HCT116 (cell line): ENCODE measurements at regions not wholly inside any gene's neighbourhood (a gene's known extent, or its start where the extent isn't known, plus 50 kb on each side); places are given as distances from the start of the nearest gene placed in this dataset.

Source experiments
- ATAC-seq: fragments of 200-7000 bp; cut with Tn5 transposase; 2 replicates; pipeline ENCODE4 v1.9.1; 2020; ENCODE audit warnings: mild to moderate bottlenecking, moderate library complexity
- BruUV-seq: library from RNA; stranded (reverse); fragments of 400-500 nt; replicated peaks from 2 replicates; lab custom pipeline; 2021; lab: Mats Ljungman, UMichigan
- CTCF ChIA-PET: fragments of 300-600 bp; sonication (Branson Sonifier 250); formaldehyde crosslinking; loops from one replicate; lab custom pipeline; 2021; ENCODE audit warnings: antibody characterized with exemption; lab: Charles Lee
- POLR2A ChIA-PET: fragments of 300-600, 350-600 bp; sonication (Branson Sonifier 250); formaldehyde crosslinking; loops from one replicate; lab custom pipeline; 2021; ENCODE audit warnings: antibody characterized with exemption; lab: Charles Lee
- RAD21 ChIA-PET, 2 experiments: fragments of 300-600 bp; sonication (Branson Sonifier 250); formaldehyde crosslinking; loops; one replicate each; lab custom pipeline; 2023; ENCODE audit warnings: low total read pairs in 2 of 2; ENCODE audit not compliant: uncharacterized antibody in 2 of 2, unreplicated experiment in 2 of 2, low non-redundant PET in 1 of 2; lab: Charles Lee
- DNase-seq: peaks from one replicate; pipeline ENCODE4 v3.0.0-alpha.2; 2010; ENCODE audit warnings: low read depth, low spot score
- H2AFZ ChIP-seq: fragments of 200-600 bp; shearing (Covaris generic), sonication (generic); 2 replicates; pipeline ENCODE4 v1.6.1; 2017; ENCODE audit warnings: low read depth, mixed run types, mixed read lengths, antibody characterized with exemption, low read length; ENCODE audit not compliant: poor library complexity, severe bottlenecking
- H3K27ac ChIP-seq: 2 replicates; pipeline ENCODE4 v1.5.1; 2012; ENCODE audit warnings: low read depth, low read length
- H3K27me3 ChIP-seq: fragments of 200-600 bp; sonication (generic); 2 replicates; pipeline ENCODE4 v1.6.1; 2016; ENCODE audit warnings: mixed run types, low read length, mixed read lengths; ENCODE audit not compliant: insufficient read depth
- H3K36me3 ChIP-seq, 2 experiments: fragments of 200-500 bp in 1 of 2; fragments of 200-600 bp in 1 of 2; sonication (Bioruptor generic) in 1 of 2; sonication (generic) in 1 of 2; 2 replicates each; pipeline versions ENCODE4 v1.5.1 to v1.6.1; 2014 to 2016; ENCODE audit warnings: low read length in 2 of 2, inconsistent platforms in 1 of 2, mixed read lengths in 1 of 2, mixed run types in 1 of 2; ENCODE audit not compliant: insufficient read depth in 2 of 2, control insufficient read depth in 1 of 2
- H3K4me1 ChIP-seq, 2 experiments: fragments of 200-600 bp in 1 of 2; sonication (generic) in 1 of 2; 2 replicates each; pipeline versions ENCODE4 v1.5.1 to v1.6.1; 2012 to 2017; ENCODE audit warnings: low read length in 2 of 2, inconsistent platforms in 1 of 2, mild to moderate bottlenecking in 1 of 2, mixed read lengths in 1 of 2, mixed run types in 1 of 2, moderate library complexity in 1 of 2; ENCODE audit not compliant: insufficient read depth in 2 of 2, control insufficient read depth in 1 of 2
- H3K4me2 ChIP-seq: fragments of 200-600 bp; sonication (generic); 2 replicates; pipeline ENCODE4 v1.6.1; 2017; ENCODE audit warnings: mixed run types, low read length, mixed read lengths
- H3K4me3 ChIP-seq, 2 experiments: fragments of 200-600 bp in 1 of 2; sonication (generic) in 1 of 2; replicated peaks in 1 of 2; 2 replicates each; pipeline ENCODE4 v1.5.1; 2011 to 2016; ENCODE audit warnings: low read length in 2 of 2, control low read depth in 1 of 2, low read depth in 1 of 2, mild to moderate bottlenecking in 1 of 2, mixed read lengths in 1 of 2, mixed run types in 1 of 2
- H3K79me2 ChIP-seq: fragments of 200-600 bp; sonication (generic); 2 replicates; pipeline ENCODE4 v1.6.1; 2017; ENCODE audit warnings: mild to moderate bottlenecking, mixed run types, low read length, moderate library complexity, mixed read lengths; ENCODE audit not compliant: insufficient read depth
- H3K9ac ChIP-seq: fragments of 200-600 bp; sonication (generic); 2 replicates; pipeline ENCODE4 v1.6.1; 2016; ENCODE audit warnings: low read length, mixed read lengths
- H3K9me2 ChIP-seq: fragments of 200-600 bp; sonication (generic), shearing (Covaris generic); 2 replicates; pipeline ENCODE4 v1.6.1; 2017; ENCODE audit warnings: mixed run types, mild to moderate bottlenecking, moderate library complexity; ENCODE audit not compliant: insufficient read depth
- H3K9me3 ChIP-seq, 2 experiments: fragments of 200-500 bp in 1 of 2; fragments of 200-600 bp in 1 of 2; sonication (Bioruptor generic) in 1 of 2; sonication (generic) in 1 of 2; 2 replicates each; pipeline ENCODE4 v1.6.1; 2014 to 2017; ENCODE audit warnings: low read length in 2 of 2, mixed read lengths in 2 of 2, inconsistent platforms in 1 of 2, low read depth in 1 of 2, mild to moderate bottlenecking in 1 of 2, mixed run types in 1 of 2, moderate library complexity in 1 of 2; ENCODE audit not compliant: control insufficient read depth in 1 of 2, insufficient read depth in 1 of 2
- H4K20me1 ChIP-seq: fragments of 200-600 bp; sonication (generic), shearing (Covaris generic); 2 replicates; pipeline ENCODE4 v1.6.1; 2017; ENCODE audit warnings: mixed run types, mild to moderate bottlenecking, moderate library complexity; ENCODE audit not compliant: insufficient read depth
- CBX3 ChIP-seq: IDR thresholded peaks from 2 replicates; pipeline ENCODE4 v1.6.1; 2012; ENCODE audit warnings: low read depth
- CEBPB ChIP-seq: IDR thresholded peaks from 2 replicates; pipeline ENCODE4 v1.6.1; 2012; ENCODE audit warnings: low read depth
- EGR1 ChIP-seq: IDR thresholded peaks from 2 replicates; pipeline ENCODE4 v1.6.1; 2012; ENCODE audit warnings: low read depth
- ELF1 ChIP-seq: IDR thresholded peaks from 2 replicates; pipeline ENCODE4 v1.6.1; 2012; ENCODE audit warnings: low read depth, borderline replicate concordance
- EZH2phosphoT487 ChIP-seq: fragments of 200-600 bp; IDR thresholded peaks from 2 replicates; pipeline ENCODE4 v1.6.1; 2018; ENCODE audit warnings: antibody characterized with exemption, borderline replicate concordance
- FOSL1 ChIP-seq: IDR thresholded peaks from 2 replicates; pipeline ENCODE4 v1.6.1; 2012; ENCODE audit warnings: low read depth
- JUND ChIP-seq: IDR thresholded peaks from 2 replicates; pipeline ENCODE4 v1.6.1; 2012
- POLR2A ChIP-seq: IDR thresholded peaks from 2 replicates; pipeline ENCODE4 v1.7.0; 2011; ENCODE audit warnings: borderline replicate concordance; ENCODE audit not compliant: insufficient read depth, insufficient read length; ENCODE audit errors: extremely low read depth
- TCF7L2 ChIP-seq: IDR thresholded peaks from 2 replicates; pipeline ENCODE4 v1.7.0; 2011; ENCODE audit warnings: borderline replicate concordance, inconsistent platforms; ENCODE audit not compliant: insufficient read depth, insufficient read length; ENCODE audit errors: extremely low read depth
- ZFX ChIP-seq: fragments of 450-650 bp; IDR thresholded peaks from 2 replicates; pipeline ENCODE4 v1.6.1; 2017
- ZNF274 ChIP-seq: fragments of 200-500 bp; sonication (Bioruptor generic); IDR thresholded peaks from 2 replicates; pipeline ENCODE4 v1.6.1; 2014; ENCODE audit warnings: mild to moderate bottlenecking, low read depth, low read length, inconsistent platforms
- intact Hi-C: fragments of 100-400 bp; cut with micrococcal nuclease; formaldehyde crosslinking; loops from 2 replicates; pipeline ENCODE4 v1.10.0; 2022
- TF ChIP-seq, protein P1 (sequence below): IDR thresholded peaks from 2 replicates; pipeline ENCODE4 v1.6.1; 2012
- TF ChIP-seq, protein P2 (sequence below): IDR thresholded peaks from 2 replicates; pipeline ENCODE4 v1.6.1; 2011; ENCODE audit warnings: mild to moderate bottlenecking, low read length, moderate library complexity; ENCODE audit not compliant: insufficient replicate concordance; ENCODE audit errors: extremely low read depth

GRCh38 chr21:28113718-28114117 is 879.0 kb downstream of the LTN1 start:
- no peak for ATAC-seq
- no peaks in the 10 kb centered on the region for H3K36me3 ChIP-seq
- H3K79me2 ChIP-seq, result no peaks in the 10 kb centered on the region
- TF ChIP-seq JUND (no peak), FOSL1 (no peak), ZFX (no peak), CBX3 (no peak), ELF1 (no peak), ZNF274 (no peak), TCF7L2 (no peak), EZH2phosphoT487 (no peak), EGR1 (no peak), CEBPB (no peak), POLR2A (no peak)
- TF ChIP-seq, protein P1, sequence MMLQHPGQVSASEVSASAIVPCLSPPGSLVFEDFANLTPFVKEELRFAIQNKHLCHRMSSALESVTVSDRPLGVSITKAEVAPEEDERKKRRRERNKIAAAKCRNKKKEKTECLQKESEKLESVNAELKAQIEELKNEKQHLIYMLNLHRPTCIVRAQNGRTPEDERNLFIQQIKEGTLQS, result no peak
- TF ChIP-seq, protein P2, sequence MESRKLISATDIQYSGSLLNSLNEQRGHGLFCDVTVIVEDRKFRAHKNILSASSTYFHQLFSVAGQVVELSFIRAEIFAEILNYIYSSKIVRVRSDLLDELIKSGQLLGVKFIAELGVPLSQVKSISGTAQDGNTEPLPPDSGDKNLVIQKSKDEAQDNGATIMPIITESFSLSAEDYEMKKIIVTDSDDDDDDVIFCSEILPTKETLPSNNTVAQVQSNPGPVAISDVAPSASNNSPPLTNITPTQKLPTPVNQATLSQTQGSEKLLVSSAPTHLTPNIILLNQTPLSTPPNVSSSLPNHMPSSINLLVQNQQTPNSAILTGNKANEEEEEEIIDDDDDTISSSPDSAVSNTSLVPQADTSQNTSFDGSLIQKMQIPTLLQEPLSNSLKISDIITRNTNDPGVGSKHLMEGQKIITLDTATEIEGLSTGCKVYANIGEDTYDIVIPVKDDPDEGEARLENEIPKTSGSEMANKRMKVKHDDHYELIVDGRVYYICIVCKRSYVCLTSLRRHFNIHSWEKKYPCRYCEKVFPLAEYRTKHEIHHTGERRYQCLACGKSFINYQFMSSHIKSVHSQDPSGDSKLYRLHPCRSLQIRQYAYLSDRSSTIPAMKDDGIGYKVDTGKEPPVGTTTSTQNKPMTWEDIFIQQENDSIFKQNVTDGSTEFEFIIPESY, result no peak
- TF ChIP-seq, all 23 proteins: peak for 0
- Histone ChIP-seq H3K9me2 (no peaks in the 10 kb centered on the region), H3K9ac (no peak overlapping the region), H3K4me1 (no peaks in the 10 kb centered on the region), H3K27ac (no peak overlapping the region), H3K4me2 (no peak overlapping the region), H3K4me3 (no peak overlapping the region), H2AFZ (no peak overlapping the region), H3K9me3 (peaks cover 13 to 25% of the 10 kb centered on the region in 2 experiments; a peak in 2 of 4 replicates), H4K20me1 (no peaks in the 10 kb centered on the region), H3K27me3 (no peaks in the 10 kb centered on the region)
- RAD21 ChIA-PET, result no interaction called here
- CTCF ChIA-PET, result no interaction called here
- BruUV-seq, result no TSS peak
- POLR2A ChIA-PET, result no interaction called here
- intact Hi-C loops, result no loop called here
- no peak for DNase-seq
